Motor neuron (in vitro differentiated cells): ENCODE measurements at regions not wholly inside any gene's neighbourhood (a gene's known extent, or its start where the extent isn't known, plus 50 kb on each side); places are given as distances from the start of the nearest gene placed in this dataset.

Experiments used
- ATAC-seq, 8 experiments: fragments of 200-7000 bp; cut with Tn5 transposase; replicated peaks in 6 of 8; 2 replicates each; pipeline ENCODE4 v1.8.0; 2021; ENCODE audit warnings: mild to moderate bottlenecking in 8 of 8, moderate library complexity in 8 of 8
- H3K27ac ChIP-seq, 2 donors: fragments of 250-450 bp; sonication (Bioruptor Pico); 2 replicates each; pipeline ENCODE4 v1.9.0; 2021; ENCODE audit warnings: antibody characterized with exemption in 2 of 2, mild to moderate bottlenecking in 2 of 2, moderate library complexity in 1 of 2
- H3K4me1 ChIP-seq, 2 donors: fragments of 250-450 bp; sonication (Bioruptor Pico); replicated peaks in 1 of 2; 2 replicates each; pipeline ENCODE4 v1.6.1; 2021; ENCODE audit warnings: antibody characterized with exemption in 2 of 2, mild to moderate bottlenecking in 2 of 2, moderate library complexity in 1 of 2
- H3K4me3 ChIP-seq, 5 donors: fragments of 250-450 bp; sonication (Bioruptor Pico); 2 replicates each; pipeline ENCODE4 v1.9.0; 2021; ENCODE audit warnings: antibody characterized with exemption in 5 of 5, mild to moderate bottlenecking in 5 of 5, moderate library complexity in 4 of 5
- WGBS, 10 experiments: fragments of 450-650 bp; shearing (Covaris generic); methylation state at CpG; one replicate each; pipeline ENCODE4 v1.0.0; 2022; 5-methylcytosine and 5-hydroxymethylcytosine counted together
- in situ Hi-C, 9 experiments: fragments of 400-800 bp; cut with MboI; loops; one replicate each; pipeline ENCODE4 v1.15.0; 2021; ENCODE audit warnings: low sequenced_read_pairs in 9 of 9, low pct_unique_long_range_greater_than_20kb in 2 of 9; ENCODE audit not compliant: unreplicated experiment in 9 of 9

DNA sequence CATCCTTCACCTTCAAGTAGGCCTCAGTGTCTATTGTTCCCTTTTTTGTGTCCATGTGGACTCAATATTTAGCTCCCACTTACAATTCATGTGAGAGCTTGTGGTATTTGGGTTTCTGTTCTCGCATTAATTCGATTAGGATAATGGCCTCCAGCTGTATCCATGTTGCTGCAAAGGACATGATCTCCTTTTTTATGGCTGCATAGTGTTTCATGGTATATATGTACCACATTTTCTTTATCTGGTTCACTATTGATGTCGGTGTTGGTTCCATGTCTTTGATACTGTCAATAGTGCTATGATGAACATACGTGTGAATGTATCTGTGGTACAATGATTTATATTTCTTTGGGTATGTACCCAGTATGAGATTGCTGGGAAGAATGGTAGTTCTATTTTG is 113.7 kb downstream of the FGF18 start:
- no peak for ATAC-seq
- Histone ChIP-seq H3K4me3 (no peak overlapping the region), H3K27ac (no peak overlapping the region), H3K4me1 (peaks cover 5 to 10% of the 10 kb centered on the region in 2 donors)
- WGBS, 10 experiments, result 83 to 100% (median 92%) methylated on average over 2 to 4 of the region's 4 CpGs; no CpG with 5 or more reads in 3 of the 10 experiments
- in situ Hi-C loops, result no loop called here

DNA sequence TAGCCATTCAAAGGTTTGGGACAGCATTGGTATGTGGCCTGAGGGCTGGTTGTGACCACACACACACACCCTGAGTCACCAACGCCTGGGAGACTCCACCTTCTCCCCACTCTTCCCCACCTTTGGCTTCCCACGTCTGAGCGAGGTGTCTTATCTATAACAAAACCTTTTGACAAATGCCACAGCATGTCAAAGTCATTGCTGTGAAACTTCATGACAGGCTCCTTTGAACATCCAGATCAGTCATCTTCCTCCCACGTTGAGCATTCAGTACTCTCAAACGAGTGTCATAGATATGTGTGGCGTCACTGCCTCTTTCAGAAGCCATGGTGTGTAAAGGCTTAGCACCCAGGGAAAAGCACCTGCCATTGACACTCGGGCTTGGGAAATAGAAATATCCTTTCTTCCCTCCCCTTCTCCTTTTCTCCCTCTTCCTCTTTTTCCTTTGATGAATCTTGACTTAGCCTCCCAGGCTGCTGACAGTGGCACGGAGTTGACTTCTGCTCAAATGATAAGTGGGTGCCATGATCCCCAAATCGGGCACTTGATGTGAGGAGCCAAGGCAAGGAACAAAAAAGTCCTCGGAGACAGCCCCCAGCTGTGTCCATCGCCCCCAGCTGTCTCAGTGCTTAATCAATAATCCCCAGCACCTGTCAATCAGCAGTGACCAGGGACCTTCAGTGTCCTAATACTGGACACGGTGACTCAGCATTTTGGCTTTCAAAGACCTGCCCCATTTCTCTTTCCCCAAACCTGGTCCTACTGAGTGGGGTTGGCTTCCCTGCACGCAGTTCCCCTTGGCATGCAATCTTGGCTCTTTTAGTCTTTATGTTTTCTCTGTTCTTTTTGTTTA is 114.8 kb downstream of the FGF18 start:
- ATAC-seq, result no peak
- WGBS, 10 experiments, result 20 to 86% (median 80%) methylated on average over 1 to 12 of the region's 13 CpGs; no CpG with 5 or more reads in 1 of the 10 experiments
- Histone ChIP-seq H3K4me3 (no peak overlapping the region), H3K27ac (no peak overlapping the region), H3K4me1 (peaks cover 5 to 10% of the 10 kb centered on the region in 2 donors)
- in situ Hi-C loops, result no loop called here

DNA sequence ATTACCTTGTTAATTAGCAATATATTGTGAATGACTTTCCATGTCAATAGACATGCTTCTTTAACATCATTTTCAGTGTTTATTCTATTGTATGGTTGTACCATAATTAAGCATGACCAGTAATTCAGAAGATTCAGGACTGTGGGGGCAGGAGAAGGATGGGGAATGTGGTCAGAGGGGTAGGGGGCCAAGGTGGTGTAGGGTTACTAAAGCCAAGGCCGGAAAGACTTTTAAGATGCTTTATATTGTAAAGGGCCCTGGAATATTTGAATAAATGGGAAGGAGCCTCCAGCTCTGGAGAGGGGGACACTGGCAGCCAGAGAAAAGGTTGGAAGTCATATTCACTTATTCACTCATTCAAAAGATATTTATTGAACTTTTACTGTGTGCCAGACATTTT is 115.7 kb downstream of the FGF18 start:
- no peak overlapping the region for H3K4me3 ChIP-seq
- WGBS, 10 experiments, result 100% methylated on average over 1 of the region's 1 CpG; no CpG with 5 or more reads in 9 of the 10 experiments
- peaks cover 5 to 10% of the 10 kb centered on the region in 2 donors for H3K4me1 ChIP-seq
- no peak overlapping the region for H3K27ac ChIP-seq
- no peak for ATAC-seq
- in situ Hi-C loops, result no loop called here

DNA sequence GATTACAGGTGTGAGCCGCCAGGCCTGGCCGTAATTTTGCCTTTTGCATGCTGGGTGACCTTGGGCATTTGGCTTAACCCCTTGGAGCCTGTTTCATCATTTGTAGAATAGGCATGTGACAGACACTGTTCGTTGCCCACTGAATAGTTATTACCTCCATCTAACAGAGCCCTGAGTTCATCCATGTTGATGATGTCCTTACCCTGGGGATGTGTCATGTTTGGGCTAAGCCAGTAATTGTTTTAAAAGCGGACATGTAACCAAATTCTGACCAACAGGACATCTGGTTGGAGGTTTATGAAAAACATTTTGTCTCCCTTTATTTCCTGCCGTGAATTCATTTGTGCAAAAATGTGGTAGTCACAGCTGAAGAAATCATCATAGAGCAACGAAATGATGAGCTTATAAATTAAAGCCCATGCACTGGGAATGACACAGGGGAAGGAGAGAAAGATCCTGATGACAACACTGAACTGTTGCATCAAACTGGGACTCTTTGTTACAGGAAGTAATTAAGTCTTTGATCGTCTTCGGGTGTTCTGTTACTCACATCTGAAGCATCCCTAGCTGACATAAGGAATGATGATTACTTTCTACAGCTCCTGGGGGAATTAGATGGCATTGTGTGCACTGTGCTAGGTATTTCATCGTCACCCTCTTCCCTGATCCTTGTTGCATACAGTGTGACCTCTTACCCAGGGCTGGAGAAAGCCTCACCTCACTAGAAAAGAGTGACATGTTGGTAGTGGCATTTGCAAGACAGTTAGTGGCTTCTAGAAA is 117.8 kb downstream of the FGF18 start:
- Histone ChIP-seq H3K4me1 (peaks cover 5 to 10% of the 10 kb centered on the region in 2 donors), H3K27ac (peak overlapping the region in 1 of 2 donors; percentile 53), H3K4me3 (no peak overlapping the region)
- ATAC-seq, result peak in 6 of 8 experiments; percentile 18 to 97 (median 96)
- in situ Hi-C loops, result no loop called here
- WGBS, 10 experiments, result 0 to 67% (median 50%) methylated on average over 2 to 7 of the region's 9 CpGs; no CpG with 5 or more reads in 1 of the 10 experiments

DNA sequence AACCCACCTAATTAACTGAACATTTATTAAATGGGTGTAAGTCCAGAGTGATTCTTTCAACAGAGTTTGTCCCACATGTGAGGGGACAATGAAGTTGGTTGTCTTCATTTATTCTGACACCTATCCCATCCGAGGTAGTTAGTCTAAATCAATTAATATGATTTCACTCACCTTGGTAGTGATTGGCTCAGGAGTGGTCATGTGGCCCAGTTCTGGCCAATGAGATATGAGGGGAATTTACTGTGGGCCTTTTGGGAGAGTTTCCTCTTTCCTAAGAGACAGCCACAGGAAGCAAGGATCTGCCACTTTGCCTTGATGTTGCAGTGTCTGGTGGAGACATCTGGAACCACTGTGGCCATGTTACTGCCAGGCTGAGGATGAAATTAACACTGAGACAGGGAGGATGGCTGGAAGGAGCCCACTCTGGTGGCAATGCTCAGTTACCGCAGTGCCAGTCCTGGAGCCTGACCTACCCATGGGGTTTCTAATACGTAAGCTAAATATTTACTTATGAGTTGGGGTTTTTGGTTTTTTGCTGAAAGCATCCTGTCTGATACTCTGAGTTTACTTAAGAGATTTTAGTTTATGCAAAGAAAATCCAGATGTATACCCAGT is 118.6 kb downstream of the FGF18 start:
- in situ Hi-C loops, result no loop called here
- ATAC-seq, result peak in 5 of 8 experiments; percentile 26 to 63 (median 43)
- no peak overlapping the region for H3K4me3 ChIP-seq
- H3K4me1 ChIP-seq, result peaks cover 5 to 10% of the 10 kb centered on the region in 2 donors
- H3K27ac ChIP-seq, result no peak overlapping the region
- WGBS, 10 experiments, result 50 to 100% (median 83%) methylated on average over 1 to 3 of the region's 3 CpGs; no CpG with 5 or more reads in 2 of the 10 experiments

DNA sequence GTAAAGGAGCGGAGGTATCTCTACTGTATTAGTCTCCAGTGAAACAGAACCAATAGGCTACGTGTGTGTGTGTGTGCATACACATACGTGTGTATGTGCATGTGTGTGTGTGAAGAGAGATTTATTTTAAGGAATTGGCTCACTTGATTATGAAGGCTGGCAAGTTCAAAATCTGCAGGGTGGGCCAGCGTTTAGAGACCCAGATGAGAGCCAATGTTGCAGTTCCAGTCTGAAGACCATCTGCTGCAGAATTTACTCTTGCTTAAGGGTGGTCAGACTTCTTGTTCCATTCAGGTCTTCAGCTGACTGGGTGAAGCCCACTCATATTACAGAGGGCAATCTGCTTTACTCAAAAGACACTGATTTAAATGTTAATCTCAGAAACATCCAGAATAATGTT is 119.2 kb downstream of the FGF18 start:
- H3K4me3 ChIP-seq, result no peak overlapping the region
- no peak for ATAC-seq
- WGBS, 10 experiments, result 0 to 86% (median 52%) methylated on average over 1 to 4 of the region's 4 CpGs
- H3K27ac ChIP-seq, result no peak overlapping the region
- peaks cover 5 to 10% of the 10 kb centered on the region in 2 donors for H3K4me1 ChIP-seq
- in situ Hi-C loops, result no loop called here

DNA sequence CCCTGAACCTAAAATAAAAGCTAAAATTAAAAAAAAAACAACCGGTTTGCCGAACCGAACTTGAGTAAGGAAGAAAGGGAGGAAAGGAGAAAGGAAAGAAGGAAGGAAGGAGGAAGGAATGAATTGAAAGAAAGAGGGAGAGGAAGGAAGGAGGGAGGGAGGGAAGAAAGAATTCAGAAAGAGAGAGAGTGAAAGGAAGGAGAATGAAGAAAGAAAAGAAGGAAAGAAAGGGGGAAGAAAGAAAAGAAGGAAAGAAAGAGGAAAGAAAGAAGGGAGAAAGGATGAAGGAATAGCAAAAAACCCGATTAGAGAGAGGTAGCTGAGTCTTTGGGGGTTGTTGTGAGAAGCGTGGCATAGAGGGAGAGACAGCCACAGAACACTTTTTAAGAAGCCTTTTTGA is 121.4 kb downstream of the FGF18 start:
- in situ Hi-C loops, result no loop called here
- no peak for ATAC-seq

DNA sequence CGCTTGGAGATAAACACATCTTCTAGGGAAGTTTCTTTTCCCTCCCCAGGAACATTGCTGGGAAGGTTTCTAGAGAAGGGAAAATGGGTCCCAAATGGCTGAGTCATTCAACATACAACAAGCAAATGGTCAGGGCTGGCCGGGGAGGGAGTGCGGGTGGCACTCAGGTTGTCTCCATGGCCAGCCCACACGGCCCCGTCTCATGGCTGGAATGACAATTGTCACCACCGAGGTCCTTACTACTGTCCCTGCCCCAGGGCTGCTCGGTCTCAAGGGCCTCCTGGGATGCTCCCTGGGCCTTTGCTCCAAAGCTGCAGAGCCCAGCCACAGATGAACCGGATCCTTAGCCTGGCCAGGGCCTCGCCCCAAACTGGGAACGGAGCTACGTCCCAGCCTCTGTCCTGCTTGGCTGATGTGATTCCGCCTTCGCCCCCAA is 121.9 kb downstream of the FGF18 start:
- no peak overlapping the region for H3K4me3 ChIP-seq
- in situ Hi-C loops, result no loop called here
- no peak for ATAC-seq
- no peak overlapping the region for H3K27ac ChIP-seq
- WGBS, 10 experiments, result 80 to 100% (median 100%) methylated on average over 1 to 6 of the region's 13 CpGs; no CpG with 5 or more reads in 1 of the 10 experiments
- peaks cover 5 to 10% of the 10 kb centered on the region in 2 donors for H3K4me1 ChIP-seq

More for the DNA sequence above, 121.4 kb downstream of the FGF18 start:
- H3K4me1 ChIP-seq, result peaks cover 5 to 10% of the 10 kb centered on the region in 2 donors
- no peak overlapping the region for H3K27ac ChIP-seq
- no peak overlapping the region for H3K4me3 ChIP-seq
- 71 to 97% (median 86%) methylated on average over 2 to 5 of the region's 5 CpGs for WGBS, 10 experiments

DNA sequence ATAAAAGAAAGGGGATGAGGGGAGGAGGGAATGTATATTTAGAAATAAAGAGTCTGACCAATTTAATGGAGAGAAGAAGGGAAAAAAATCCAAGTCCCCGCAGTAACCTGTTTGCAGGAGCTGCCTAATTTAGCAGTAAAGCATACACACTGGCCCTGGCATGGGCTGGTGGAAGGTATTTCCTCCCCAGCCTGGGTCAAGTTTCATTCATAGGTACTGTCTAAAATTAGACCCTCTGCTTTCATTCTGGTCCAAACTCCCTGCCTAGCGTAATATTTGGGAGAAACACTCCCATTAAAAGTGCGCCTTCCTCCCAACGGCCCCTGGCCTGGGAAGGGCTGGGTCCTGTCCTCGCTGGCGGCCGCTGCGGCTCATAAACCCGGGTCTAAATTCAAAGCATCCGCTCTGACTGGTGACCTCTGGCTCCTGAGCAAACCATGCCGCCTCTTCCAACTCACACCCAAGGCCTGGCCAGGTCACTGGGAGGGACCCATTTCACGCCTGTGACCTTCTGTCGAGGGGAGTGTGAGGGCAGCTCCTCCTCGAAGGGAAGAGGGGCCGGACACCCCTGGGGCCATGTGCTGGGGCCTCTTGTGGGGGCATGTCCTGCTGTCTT is 123.2 kb downstream of the FGF18 start:
- peaks cover 1 to 4% of the 10 kb centered on the region in 2 donors for H3K4me1 ChIP-seq
- no peak for ATAC-seq
- H3K27ac ChIP-seq, result no peak overlapping the region
- 78 to 100% (median 88%) methylated on average over 1 to 9 of the region's 15 CpGs; no CpG with 5 or more reads in 1 of the 10 experiments for WGBS, 10 experiments
- no peak overlapping the region for H3K4me3 ChIP-seq
- in situ Hi-C loops, result no loop called here

DNA sequence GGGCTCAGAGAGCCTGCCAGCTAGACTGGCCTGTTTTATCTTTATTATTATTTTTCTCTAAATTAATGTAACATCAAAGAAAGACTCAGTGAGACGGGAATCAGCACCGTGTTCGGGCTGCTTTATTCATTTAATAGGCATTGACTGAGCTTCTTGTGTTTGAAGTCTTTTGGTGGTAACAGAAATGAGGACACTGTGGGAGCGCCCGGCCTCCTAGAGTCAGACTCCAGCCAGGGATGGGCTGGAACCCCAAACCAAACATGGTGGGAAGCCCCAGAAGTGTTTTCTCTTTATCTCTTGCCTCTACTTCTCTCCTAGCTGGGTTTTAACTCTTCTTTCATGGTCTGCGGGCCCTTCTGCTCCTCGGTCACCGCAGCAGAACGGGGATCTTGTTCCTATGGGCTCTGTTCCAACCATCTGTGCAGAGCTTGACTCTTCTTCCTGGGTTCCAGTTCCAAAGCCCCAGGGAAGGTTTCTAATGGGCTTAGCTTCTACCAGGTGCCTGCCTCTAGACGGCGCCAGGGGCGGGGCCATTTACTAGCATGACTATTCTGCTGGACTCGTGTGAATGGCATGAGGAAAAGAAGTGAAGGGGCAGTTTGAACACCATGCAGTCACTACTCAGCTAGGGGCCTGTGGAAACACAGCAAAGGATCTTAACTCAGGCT is 123.8 kb downstream of the FGF18 start:
- no peak overlapping the region for H3K27ac ChIP-seq
- no peaks in the 10 kb centered on the region for H3K4me1 ChIP-seq
- no peak overlapping the region for H3K4me3 ChIP-seq
- in situ Hi-C loops, result no loop called here
- ATAC-seq, result no peak
- WGBS, 10 experiments, result 60 to 100% (median 79%) methylated on average over 1 to 9 of the region's 13 CpGs; no CpG with 5 or more reads in 2 of the 10 experiments

DNA sequence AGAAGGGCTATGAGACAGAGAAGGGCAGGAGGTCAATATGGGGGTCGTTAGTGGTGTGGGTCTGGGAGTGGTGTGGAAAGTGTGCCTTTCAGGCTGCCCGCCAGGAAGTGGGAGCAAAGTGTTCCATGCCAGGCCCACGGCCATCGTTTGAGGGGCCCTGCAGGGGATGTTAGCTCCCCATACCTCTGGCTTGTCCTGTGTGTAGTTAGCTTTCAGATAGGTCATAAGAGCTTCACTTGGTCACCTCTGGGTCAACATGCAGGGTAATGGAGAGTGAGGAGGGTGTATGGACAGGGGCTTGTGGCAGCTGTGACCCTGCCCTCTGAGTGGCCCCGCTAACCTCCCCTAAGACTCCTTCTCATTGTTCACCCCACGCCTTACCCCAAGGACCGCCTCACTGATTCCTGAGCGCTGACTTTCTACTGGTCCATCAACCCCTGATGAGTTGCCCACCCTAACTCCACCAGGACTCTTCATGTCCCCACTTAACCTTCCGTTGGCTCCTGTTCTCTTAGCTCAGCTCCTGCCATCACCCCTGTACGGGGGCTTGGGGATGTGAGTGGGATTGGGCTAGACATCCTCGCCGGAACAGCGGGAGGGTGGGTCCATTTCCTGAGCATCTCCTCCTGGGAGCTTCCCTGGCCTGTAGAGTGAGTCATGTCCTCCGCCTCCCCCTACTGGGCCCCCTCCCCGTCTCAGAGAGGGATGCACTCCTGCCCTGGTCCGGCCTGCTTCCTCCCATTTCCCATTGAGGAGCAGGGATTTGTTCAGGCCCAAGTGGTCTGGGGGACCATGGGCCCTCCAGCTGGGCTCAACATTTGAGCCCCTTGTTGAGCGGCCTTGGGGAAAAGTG is 125.7 kb downstream of the FGF18 start:
- in situ Hi-C loops, result no loop called here
- H3K4me1 ChIP-seq, result peaks cover 0 to 4% of the 10 kb centered on the region in 2 donors
- no peak overlapping the region for H3K4me3 ChIP-seq
- no peak overlapping the region for H3K27ac ChIP-seq
- no peak for ATAC-seq
- WGBS, 10 experiments, result 81 to 100% (median 92%) methylated on average over 1 to 6 of the region's 17 CpGs; no CpG with 5 or more reads in 5 of the 10 experiments
